ENCODE measurements at regions not wholly inside any gene's neighbourhood (a gene's known extent, or its start where the extent isn't known, plus 50 kb on each side); places are given as distances from the start of the nearest gene placed in this dataset.

- WGBS, 2 donors = 53 to 56% methylated on average over 2 of the region's 2 CpGs
- intact Hi-C loops (cut with DNase I) = no loop called here
- H3K27ac ChIP-seq (ENCODE audit: low read depth in 1 of 2, low read length in 2 of 2) = no peak overlapping the region
- no peaks in the 10 kb centered on the region for H3K36me3 ChIP-seq (ENCODE audit: control insufficient read depth in 1 of 2, insufficient read depth in 2 of 2, low read length in 1 of 2)
- no peaks in the 10 kb centered on the region for H3K4me1 ChIP-seq (ENCODE audit: control insufficient read depth in 1 of 2, insufficient read depth in 2 of 2, low read length in 2 of 2)
- DNase-seq (no peak), ATAC-seq (ENCODE audit: low FRiP score) (no peak)
- H3K9me3 ChIP-seq (ENCODE audit: control insufficient read depth, low read length) = peaks cover 1% of the 10 kb centered on the region
- no peak overlapping the region for H3K4me3 ChIP-seq (ENCODE audit: low read length in 2 of 2)
- H3K27me3 ChIP-seq (ENCODE audit: control insufficient read depth in 1 of 2, insufficient read depth in 2 of 2, low read length in 1 of 2) = no peaks in the 10 kb centered on the region
Measured at GRCh38 chr12:115035535-115036107, 351.6 kb upstream of the TBX3 start.

DNA sequence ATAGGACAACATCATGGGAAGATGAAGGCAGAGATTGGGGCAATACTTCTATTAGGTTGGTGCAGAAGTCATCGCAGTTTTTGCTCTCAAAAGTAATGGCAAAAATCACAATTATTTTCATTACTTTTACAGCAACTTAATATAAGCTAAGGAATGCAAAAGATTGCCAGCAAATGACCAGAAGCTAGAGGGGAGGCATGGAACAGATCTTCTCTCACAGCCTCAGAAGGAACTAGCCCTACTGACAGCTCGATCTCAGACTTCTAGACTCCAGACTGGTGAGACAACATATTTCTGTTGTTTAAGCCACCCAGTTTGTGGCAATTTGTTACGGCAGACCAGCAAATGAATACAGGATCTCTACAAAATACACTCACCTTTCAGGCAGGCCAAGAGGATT, 348.5 kb upstream of the TBX3 start:
- no peak for ATAC-seq (ENCODE audit: low FRiP score)
- Histone ChIP-seq H3K27me3 (ENCODE audit: control insufficient read depth in 1 of 2, insufficient read depth in 2 of 2, low read length in 1 of 2) (no peaks in the 10 kb centered on the region), H3K4me3 (ENCODE audit: low read length in 2 of 2) (no peak overlapping the region), H3K9me3 (ENCODE audit: control insufficient read depth, low read length) (no peaks in the 10 kb centered on the region), H3K27ac (ENCODE audit: low read depth in 1 of 2, low read length in 2 of 2) (no peak overlapping the region), H3K4me1 (ENCODE audit: control insufficient read depth in 1 of 2, insufficient read depth in 2 of 2, low read length in 2 of 2) (no peaks in the 10 kb centered on the region), H3K36me3 (ENCODE audit: control insufficient read depth in 1 of 2, insufficient read depth in 2 of 2, low read length in 1 of 2) (no peaks in the 10 kb centered on the region)
- DNase-seq = no peak
- intact Hi-C loops (cut with DNase I) = no loop called here
- 80 to 88% methylated on average over 3 of the region's 3 CpGs for WGBS, 2 donors

GRCh38 chr12:115030017-115030416, 346.0 kb upstream of the TBX3 start:
- no peak for ATAC-seq (ENCODE audit: low FRiP score)
- H3K36me3 ChIP-seq (ENCODE audit: control insufficient read depth in 1 of 2, insufficient read depth in 2 of 2, low read length in 1 of 2) = no peaks in the 10 kb centered on the region
- no peak overlapping the region for H3K4me3 ChIP-seq (ENCODE audit: low read length in 2 of 2)
- H3K27ac ChIP-seq (ENCODE audit: low read depth in 1 of 2, low read length in 2 of 2) = no peak overlapping the region
- WGBS, 2 donors = 96% methylated on average over 3 of the region's 3 CpGs
- H3K27me3 ChIP-seq (ENCODE audit: control insufficient read depth in 1 of 2, insufficient read depth in 2 of 2, low read length in 1 of 2) = no peaks in the 10 kb centered on the region
- no peaks in the 10 kb centered on the region for H3K9me3 ChIP-seq (ENCODE audit: control insufficient read depth, low read length)
- H3K4me1 ChIP-seq (ENCODE audit: control insufficient read depth in 1 of 2, insufficient read depth in 2 of 2, low read length in 2 of 2) = no peaks in the 10 kb centered on the region
- DNase-seq = no peak
- intact Hi-C loops (cut with DNase I) = no loop called here

DNA sequence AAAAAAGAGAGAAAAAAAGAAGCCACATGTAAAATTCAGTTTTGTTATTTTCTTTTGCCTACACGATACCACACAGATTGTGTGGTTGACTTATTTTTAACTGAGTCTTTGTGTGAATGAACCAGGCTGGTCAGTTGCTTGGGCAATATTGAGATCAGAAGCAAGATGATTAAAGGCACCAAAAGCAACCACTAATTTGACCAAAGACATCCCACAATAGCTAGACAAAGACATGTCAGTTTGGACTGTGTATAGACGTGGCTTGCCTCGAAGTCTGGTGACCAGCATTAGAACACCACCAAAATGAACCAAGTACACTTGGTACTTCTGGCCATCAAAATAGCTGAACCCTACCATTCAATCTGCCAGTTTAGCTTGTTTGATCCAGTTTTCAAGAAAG, 340.6 kb upstream of the TBX3 start:
- Histone ChIP-seq H3K4me1 (ENCODE audit: control insufficient read depth in 1 of 2, insufficient read depth in 2 of 2, low read length in 2 of 2) (peaks cover 2 to 3% of the 10 kb centered on the region in 2 donors), H3K27me3 (ENCODE audit: control insufficient read depth in 1 of 2, insufficient read depth in 2 of 2, low read length in 1 of 2) (no peaks in the 10 kb centered on the region), H3K36me3 (ENCODE audit: control insufficient read depth in 1 of 2, insufficient read depth in 2 of 2, low read length in 1 of 2) (no peaks in the 10 kb centered on the region), H3K9me3 (ENCODE audit: control insufficient read depth, low read length) (peaks cover 4% of the 10 kb centered on the region), H3K27ac (ENCODE audit: low read depth in 1 of 2, low read length in 2 of 2) (no peak overlapping the region), H3K4me3 (ENCODE audit: low read length in 2 of 2) (no peak overlapping the region)
- intact Hi-C loops (cut with DNase I) = no loop called here
- no peak for DNase-seq
- WGBS, 2 donors = 90 to 92% methylated on average over 3 of the region's 3 CpGs
- ATAC-seq (ENCODE audit: low FRiP score) = no peak

- no peak for ATAC-seq (ENCODE audit: low FRiP score)
- peaks cover 2 to 3% of the 10 kb centered on the region in 2 donors for H3K4me1 ChIP-seq (ENCODE audit: control insufficient read depth in 1 of 2, insufficient read depth in 2 of 2, low read length in 2 of 2)
- no peak for DNase-seq
- H3K27me3 ChIP-seq (ENCODE audit: control insufficient read depth in 1 of 2, insufficient read depth in 2 of 2, low read length in 1 of 2) = no peaks in the 10 kb centered on the region
- intact Hi-C loops (cut with DNase I) = no loop called here
- no peaks in the 10 kb centered on the region for H3K36me3 ChIP-seq (ENCODE audit: control insufficient read depth in 1 of 2, insufficient read depth in 2 of 2, low read length in 1 of 2)
- 12 to 13% methylated on average over 4 of the region's 4 CpGs for WGBS, 2 donors
- H3K27ac ChIP-seq (ENCODE audit: low read depth in 1 of 2, low read length in 2 of 2) = no peak overlapping the region
- H3K4me3 ChIP-seq (ENCODE audit: low read length in 2 of 2) = no peak overlapping the region
- peaks cover 4% of the 10 kb centered on the region for H3K9me3 ChIP-seq (ENCODE audit: control insufficient read depth, low read length)
Measured at GRCh38 chr12:115023279-115024265, 339.6 kb upstream of the TBX3 start.

- H3K4me3 ChIP-seq (ENCODE audit: low read length in 2 of 2) = no peak overlapping the region
- ATAC-seq (ENCODE audit: low FRiP score) (no peak), DNase-seq (no peak)
Measured at GRCh38 chr12:115020091-115020490, 336.1 kb upstream of the TBX3 start.

GRCh38 chr12:115017346-115017745, 333.4 kb upstream of the TBX3 start:
- peaks cover 5% of the 10 kb centered on the region for H3K9me3 ChIP-seq (ENCODE audit: control insufficient read depth, low read length)
- intact Hi-C loops (cut with DNase I) = no loop called here
- no peaks in the 10 kb centered on the region for H3K4me1 ChIP-seq (ENCODE audit: control insufficient read depth in 1 of 2, insufficient read depth in 2 of 2, low read length in 2 of 2)
- no peak for DNase-seq
- 61 to 72% methylated on average over 2 of the region's 2 CpGs for WGBS, 2 donors
- H3K27ac ChIP-seq (ENCODE audit: low read depth in 1 of 2, low read length in 2 of 2) = no peak overlapping the region
- no peak overlapping the region for H3K4me3 ChIP-seq (ENCODE audit: low read length in 2 of 2)
- peaks cover 0 to 2% of the 10 kb centered on the region in 2 donors for H3K27me3 ChIP-seq (ENCODE audit: control insufficient read depth in 1 of 2, insufficient read depth in 2 of 2, low read length in 1 of 2)
- no peak for ATAC-seq (ENCODE audit: low FRiP score)
- no peaks in the 10 kb centered on the region for H3K36me3 ChIP-seq (ENCODE audit: control insufficient read depth in 1 of 2, insufficient read depth in 2 of 2, low read length in 1 of 2)

More at GRCh38 chr12:115020091-115020490, 336.1 kb upstream of the TBX3 start:
- Histone ChIP-seq H3K4me1 (ENCODE audit: control insufficient read depth in 1 of 2, insufficient read depth in 2 of 2, low read length in 2 of 2) (peaks cover 2 to 3% of the 10 kb centered on the region in 2 donors), H3K27me3 (ENCODE audit: control insufficient read depth in 1 of 2, insufficient read depth in 2 of 2, low read length in 1 of 2) (peaks cover 0 to 2% of the 10 kb centered on the region in 2 donors), H3K27ac (ENCODE audit: low read depth in 1 of 2, low read length in 2 of 2) (no peak overlapping the region), H3K9me3 (ENCODE audit: control insufficient read depth, low read length) (peaks cover 5% of the 10 kb centered on the region), H3K36me3 (ENCODE audit: control insufficient read depth in 1 of 2, insufficient read depth in 2 of 2, low read length in 1 of 2) (no peaks in the 10 kb centered on the region)
- intact Hi-C loops (cut with DNase I) = no loop called here

GRCh38 chr12:115013236-115013981, 329.4 kb upstream of the TBX3 start:
- no peak for ATAC-seq (ENCODE audit: low FRiP score)

More at GRCh38 chr12:115013236-115013981, 329.4 kb upstream of the TBX3 start:
- peaks cover 3% of the 10 kb centered on the region for H3K9me3 ChIP-seq (ENCODE audit: control insufficient read depth, low read length)
- H3K4me3 ChIP-seq (ENCODE audit: low read length in 2 of 2) = no peak overlapping the region
- H3K27me3 ChIP-seq (ENCODE audit: control insufficient read depth in 1 of 2, insufficient read depth in 2 of 2, low read length in 1 of 2) = peaks cover 0 to 2% of the 10 kb centered on the region in 2 donors
- WGBS, 2 donors = 61 to 66% methylated on average over 15 of the region's 15 CpGs
- intact Hi-C loops (cut with DNase I) = no loop called here
- no peak overlapping the region for H3K27ac ChIP-seq (ENCODE audit: low read depth in 1 of 2, low read length in 2 of 2)
- no peaks in the 10 kb centered on the region for H3K4me1 ChIP-seq (ENCODE audit: control insufficient read depth in 1 of 2, insufficient read depth in 2 of 2, low read length in 2 of 2)
- no peak for DNase-seq
- H3K36me3 ChIP-seq (ENCODE audit: control insufficient read depth in 1 of 2, insufficient read depth in 2 of 2, low read length in 1 of 2) = no peaks in the 10 kb centered on the region

Measured in aorta (tissue), 5 donors.